ENCODE measurements at regions not wholly inside any gene's neighbourhood (a gene's known extent, or its start where the extent isn't known, plus 50 kb on each side); places are given as distances from the start of the nearest gene placed in this dataset.

DNA sequence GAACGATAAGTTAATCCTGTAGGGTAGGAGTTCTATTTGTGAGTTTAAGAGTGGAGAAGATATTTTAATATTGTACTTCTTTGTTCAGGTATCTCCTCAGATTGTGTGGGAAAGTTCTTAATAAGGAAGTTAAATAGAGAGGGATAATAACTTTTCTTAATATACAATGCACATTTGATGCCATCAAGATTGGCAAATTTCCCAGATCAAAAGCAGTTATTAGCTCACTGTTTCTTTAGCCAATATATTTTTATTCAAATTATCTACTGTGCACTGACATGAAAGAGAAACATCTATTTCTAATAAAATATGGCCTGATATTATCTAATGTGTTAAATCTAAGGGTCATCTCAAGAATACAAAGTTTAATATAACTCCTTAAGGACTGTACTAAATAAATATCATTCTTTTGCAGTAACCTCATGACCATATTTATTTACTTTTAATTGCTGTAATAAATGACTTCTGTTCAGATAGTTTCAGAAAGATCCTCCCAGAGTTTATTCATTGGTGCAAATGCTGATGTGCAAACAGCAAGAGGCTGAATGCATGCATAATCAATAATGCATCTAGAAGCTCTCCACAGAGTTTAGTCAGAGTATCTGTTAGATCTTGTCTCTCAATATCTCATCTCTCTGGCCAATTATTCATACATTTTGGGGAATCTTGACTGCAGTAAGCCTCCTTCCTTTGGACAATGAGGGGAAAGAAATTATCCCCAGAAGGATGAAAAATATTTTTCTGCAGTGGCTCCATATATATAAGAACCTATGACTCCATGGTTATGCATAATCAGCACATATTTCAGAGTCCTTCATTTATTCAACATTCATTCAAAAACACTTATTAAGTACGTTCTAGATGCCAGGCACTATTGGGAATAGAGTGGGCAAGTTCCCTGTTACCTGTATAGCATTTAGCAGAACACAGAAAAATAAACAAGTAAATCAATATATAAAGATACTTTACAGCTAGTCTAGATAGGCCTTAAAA lies 85.3 kb downstream of the SPATA31D1 start:
- TF ChIP-seq, protein P1, sequence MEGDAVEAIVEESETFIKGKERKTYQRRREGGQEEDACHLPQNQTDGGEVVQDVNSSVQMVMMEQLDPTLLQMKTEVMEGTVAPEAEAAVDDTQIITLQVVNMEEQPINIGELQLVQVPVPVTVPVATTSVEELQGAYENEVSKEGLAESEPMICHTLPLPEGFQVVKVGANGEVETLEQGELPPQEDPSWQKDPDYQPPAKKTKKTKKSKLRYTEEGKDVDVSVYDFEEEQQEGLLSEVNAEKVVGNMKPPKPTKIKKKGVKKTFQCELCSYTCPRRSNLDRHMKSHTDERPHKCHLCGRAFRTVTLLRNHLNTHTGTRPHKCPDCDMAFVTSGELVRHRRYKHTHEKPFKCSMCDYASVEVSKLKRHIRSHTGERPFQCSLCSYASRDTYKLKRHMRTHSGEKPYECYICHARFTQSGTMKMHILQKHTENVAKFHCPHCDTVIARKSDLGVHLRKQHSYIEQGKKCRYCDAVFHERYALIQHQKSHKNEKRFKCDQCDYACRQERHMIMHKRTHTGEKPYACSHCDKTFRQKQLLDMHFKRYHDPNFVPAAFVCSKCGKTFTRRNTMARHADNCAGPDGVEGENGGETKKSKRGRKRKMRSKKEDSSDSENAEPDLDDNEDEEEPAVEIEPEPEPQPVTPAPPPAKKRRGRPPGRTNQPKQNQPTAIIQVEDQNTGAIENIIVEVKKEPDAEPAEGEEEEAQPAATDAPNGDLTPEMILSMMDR (IDR thresholded peaks at IDR 0.05; ENCODE audit: insufficient read depth, low read length, poor library complexity, severe bottlenecking), result no peak
- no peak for TF ChIP-seq EZH2phosphoT487 (conservative IDR thresholded peaks at IDR 0.05; ENCODE audit: low read length)
